Fibroblast of peridontal ligament (primary cell): ENCODE measurements at regions not wholly inside any gene's neighbourhood (a gene's known extent, or its start where the extent isn't known, plus 50 kb on each side); places are given as distances from the start of the nearest gene placed in this dataset.
A peak's percentile ranks its signal among the peaks of the same experiment; 100 is the strongest.
"Not testable (repeated sequence)": the region's sequence is repeated elsewhere in the genome, so short reads cannot be mapped to it uniquely, and the experiment has no call there.

Source experiments
- DNase-seq: peaks from one replicate; pipeline ENCODE4 v3.0.0-alpha.2; 2010; ENCODE audit errors: extremely low read depth

GRCh38 chr9:15033316-15033715 is 123.1 kb upstream of the FREM1 start:
- no peak for DNase-seq

DNA sequence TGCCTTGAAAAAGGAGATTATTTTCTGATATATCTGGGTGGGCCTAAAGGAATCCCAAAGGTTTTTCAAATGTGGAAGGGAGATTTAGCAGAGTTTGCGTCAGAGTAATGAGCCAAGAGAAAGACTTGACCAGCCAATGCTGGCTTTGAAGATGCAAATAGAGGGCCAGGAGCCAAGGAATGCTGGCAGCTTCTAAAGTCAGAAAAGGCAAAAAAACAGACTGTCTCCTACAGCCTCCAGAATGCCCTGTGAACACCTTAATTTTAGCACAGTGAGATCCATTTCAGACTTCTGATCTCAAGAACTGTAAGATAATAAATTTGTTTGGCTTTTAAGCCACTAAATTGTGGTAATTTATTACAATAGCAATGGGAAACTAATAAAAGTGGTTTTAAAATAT is 122.6 kb upstream of the FREM1 start:
- no peak for DNase-seq

DNA sequence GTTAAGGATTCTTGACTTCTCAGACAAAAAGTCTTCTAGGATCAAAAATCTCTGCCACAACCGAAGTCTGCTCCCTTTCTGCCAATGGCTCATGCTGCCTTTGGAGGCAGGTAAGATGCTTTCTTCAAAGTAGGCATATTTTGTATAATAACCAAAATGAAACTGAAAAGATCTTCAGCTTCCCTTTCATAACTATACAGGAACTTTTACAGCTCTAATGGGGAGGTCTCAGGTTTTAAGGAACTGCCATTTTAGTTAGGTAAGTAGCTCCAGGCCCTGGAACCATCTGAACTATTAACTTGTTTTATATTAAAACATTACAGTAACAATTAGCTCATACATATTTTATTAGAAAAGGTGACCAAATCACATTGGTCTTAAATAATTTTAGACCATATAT is 110.9 kb upstream of the FREM1 start:
- DNase-seq, result no peak

GRCh38 chr9:15018096-15018637 is 107.9 kb upstream of the FREM1 start:
- DNase-seq, result no peak

DNA sequence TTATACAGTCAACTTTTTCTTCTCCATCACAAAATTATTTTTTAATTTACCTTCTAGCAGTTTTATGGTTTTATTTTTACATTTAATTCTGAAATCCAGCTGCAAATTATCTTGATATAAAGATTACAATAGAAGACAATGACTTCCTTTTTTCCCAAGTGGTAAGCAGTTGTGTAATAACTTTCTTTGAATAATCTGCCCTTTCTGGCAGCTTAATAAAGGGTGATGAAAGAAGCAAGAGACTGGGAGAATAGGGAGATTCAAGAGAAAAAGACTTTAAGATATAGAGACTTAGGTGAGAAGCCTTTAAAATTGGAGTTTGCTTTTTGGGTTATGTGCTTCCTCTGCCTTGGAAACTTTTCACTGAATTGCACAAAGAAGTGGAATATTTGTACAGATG is 100.4 kb upstream of the FREM1 start:
- DNase-seq, result no peak

GRCh38 chr9:15007698-15008097 is 97.5 kb upstream of the FREM1 start:
- no peak for DNase-seq

DNA sequence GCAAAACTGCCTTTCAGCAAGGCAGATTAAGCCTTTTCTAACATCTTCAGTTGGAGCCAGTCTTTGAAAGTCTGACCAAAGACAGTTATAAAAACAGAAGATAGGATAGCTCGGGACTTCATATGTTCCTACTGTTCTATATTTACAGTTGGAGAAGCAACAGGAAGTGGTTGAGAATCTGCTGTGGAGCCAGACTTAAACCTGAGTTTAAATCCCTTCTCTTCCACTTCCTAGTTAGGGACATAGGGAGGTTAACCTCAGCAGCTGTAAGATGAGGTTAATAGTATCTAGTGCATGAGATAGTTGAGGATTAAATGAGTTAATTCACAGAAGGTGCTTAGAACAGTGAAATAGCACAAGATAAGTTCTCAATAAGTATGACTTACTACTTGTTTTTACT is 84.5 kb upstream of the FREM1 start:
- DNase-seq, result no peak

DNA sequence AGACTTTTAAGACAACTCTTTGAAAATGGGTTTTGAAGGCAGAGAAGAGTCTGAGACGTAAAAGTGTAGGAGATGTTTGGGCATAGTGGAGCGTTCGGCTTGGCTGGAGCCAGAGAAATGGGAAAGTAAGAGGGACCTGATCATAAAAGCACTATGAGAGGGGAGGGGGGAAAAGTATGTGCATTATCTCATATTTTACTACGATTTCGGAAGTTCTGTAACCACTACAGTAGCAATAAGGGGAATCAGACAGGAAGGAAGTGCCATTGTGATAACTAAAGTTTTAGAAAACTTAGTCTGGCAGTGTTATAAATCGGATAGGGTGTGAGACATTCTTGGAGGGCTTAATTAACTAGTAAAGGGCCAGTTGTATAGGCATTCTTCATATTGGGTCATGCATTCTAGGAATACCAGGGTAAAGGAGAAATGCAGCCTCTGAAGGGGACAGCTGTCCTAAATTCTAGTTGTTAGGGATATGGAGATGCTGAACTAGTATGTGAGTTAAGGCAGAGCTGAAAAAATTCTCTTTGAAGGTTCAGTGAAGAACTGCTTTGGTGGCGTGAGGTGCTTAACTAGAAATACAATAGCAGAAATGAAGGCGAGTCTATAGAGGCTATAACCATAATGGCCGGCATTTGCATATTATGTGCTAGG is 83.8 kb upstream of the FREM1 start:
- no peak for DNase-seq

- DNase-seq, result peak; percentile 59
Observed at GRCh38 chr9:14993061-14993800, 83.0 kb upstream of the FREM1 start.

DNA sequence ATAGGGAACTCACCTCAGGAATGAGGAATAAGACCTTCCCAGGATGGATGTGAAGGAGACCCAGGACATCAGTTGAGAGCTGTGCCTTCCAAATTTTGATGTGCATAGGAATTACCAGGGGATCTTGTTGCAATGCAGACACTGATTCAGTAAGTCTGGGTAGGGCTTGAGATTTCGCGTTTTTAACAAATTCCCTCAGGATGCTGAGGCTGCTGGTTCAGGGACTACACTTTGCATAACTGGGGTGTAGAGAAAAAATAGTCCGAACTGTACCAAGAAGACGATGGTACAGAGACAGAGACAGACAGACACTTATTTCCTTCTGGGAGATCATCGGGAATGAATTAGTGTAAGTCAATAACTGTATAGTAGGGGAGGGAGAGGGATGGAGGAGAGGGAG is 82.3 kb upstream of the FREM1 start:
- DNase-seq, result no peak

- peak; percentile 1 for DNase-seq
Observed at GRCh38 chr9:14992081-14992480, 81.9 kb upstream of the FREM1 start.

- not testable (repeated sequence) for DNase-seq
Observed at GRCh38 chr9:14990647-14991046, 80.4 kb upstream of the FREM1 start.

GRCh38 chr9:14989811-14990210 is 79.6 kb upstream of the FREM1 start:
- DNase-seq, result no peak

GRCh38 chr9:14989336-14989735 is 79.1 kb upstream of the FREM1 start:
- not testable (repeated sequence) for DNase-seq

GRCh38 chr9:14987858-14988257 is 77.6 kb upstream of the FREM1 start:
- no peak for DNase-seq

DNA sequence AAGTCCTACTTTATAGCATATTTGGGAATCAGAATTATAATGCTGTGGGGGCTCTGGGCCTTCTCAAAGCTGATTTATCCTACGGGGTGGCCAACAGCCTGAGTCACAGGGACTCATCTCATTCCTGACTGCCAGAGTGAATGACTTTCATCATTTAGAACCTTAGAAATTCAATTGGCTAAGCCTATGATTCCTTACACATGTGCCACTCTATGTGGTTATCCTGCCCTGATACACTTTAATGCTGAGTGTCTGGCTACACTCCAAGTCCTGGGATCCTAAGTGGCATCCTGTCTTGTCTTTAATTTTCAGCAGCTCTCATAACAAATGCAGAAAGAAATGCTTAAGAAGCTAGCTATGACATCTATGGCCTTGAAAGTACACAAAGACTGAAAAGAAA is 75.2 kb upstream of the FREM1 start:
- DNase-seq, result no peak

- DNase-seq, result no peak
Observed at GRCh38 chr9:14983599-14983998, 73.4 kb upstream of the FREM1 start.

- no peak for DNase-seq
Observed at GRCh38 chr9:14981291-14981950, 71.2 kb upstream of the FREM1 start.

DNA sequence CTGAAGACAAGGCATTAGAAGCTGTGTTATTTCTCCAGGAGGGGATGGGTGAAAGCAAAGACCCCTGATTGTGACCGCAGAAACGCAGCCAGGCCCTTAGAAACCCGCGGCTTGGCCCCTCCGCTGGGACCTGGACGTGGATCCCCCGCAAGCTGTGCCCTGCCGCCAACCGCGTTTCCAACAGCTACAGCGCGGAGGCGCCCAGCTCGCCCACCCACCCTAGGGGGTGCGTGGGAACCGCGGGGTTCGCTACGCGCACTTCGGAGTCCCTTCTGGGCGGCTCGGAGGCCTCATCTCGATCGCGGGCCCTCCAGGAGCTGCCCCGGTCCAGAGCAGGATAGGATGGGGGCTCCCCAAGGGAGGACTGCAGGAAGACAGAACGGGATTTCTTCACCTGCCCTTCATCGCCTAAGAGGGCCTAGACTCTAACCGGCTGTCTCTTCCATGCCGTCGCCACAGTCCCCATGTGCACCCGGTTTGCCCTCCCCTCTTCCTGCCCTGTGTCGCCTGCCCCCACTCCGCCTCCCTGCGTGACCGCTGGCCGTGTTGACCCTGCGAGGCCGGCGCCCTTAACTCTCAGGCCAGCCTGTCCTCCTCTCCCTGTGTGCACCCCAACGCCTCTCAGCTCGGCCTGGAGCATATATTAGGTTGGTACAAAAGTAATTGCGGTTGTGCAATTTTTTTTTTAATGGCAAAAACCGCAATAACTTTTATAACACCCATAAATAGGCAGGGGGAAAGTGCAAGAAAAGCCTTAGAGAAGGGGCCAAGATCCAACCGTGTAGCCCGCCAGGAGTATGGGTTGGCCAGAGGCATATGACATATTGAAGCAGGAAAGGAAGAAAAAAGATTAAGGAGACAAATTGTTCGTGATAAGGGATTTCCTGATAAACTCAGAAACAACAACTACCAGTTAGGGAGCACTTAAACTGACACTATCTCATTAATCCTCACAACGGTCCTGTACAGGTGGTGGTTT is 68.1 kb upstream of the FREM1 start:
- no peak for DNase-seq

DNA sequence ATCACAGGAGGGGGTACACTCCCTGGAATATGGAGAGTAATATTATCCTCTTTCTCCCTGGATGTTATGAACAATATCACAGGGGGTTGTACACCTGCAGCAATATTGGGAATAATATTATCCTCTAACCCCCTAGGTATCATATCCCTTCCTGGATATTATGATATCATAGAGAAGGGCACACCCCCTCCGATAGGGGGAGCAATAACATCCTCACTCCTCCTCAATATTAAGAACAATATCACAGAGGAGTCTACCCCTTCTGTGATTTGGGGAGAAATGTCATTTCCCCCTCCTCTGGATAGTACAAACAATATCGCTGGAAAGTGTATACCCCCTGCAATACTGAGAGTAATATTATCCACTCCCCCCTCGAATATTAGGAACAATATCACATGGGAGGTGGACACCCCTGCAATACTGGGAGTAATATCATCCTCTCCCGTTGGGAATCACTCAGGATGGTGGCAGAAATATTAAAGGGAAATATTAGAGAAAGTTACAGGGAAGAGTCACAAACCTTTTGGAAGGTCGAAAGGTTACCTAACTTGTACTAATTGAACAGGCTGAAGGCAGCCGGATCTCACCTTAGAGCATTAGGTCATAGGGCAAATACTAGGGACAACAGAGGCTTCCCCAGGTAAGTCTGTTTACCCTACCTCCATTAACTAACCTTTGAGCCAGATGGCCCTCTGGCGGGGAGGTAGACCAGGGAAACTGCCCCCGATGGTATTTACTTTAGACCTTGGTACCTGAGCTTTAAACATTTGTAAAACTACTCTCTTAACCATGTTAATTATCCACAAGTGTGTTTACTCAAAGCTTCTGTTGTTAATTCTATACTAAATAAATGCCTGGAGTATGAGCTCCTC is 57.5 kb upstream of the FREM1 start:
- no peak for DNase-seq
